ENCODE measurements at regions not wholly inside any gene's neighbourhood (a gene's known extent, or its start where the extent isn't known, plus 50 kb on each side); places are given as distances from the start of the nearest gene placed in this dataset.

DNA sequence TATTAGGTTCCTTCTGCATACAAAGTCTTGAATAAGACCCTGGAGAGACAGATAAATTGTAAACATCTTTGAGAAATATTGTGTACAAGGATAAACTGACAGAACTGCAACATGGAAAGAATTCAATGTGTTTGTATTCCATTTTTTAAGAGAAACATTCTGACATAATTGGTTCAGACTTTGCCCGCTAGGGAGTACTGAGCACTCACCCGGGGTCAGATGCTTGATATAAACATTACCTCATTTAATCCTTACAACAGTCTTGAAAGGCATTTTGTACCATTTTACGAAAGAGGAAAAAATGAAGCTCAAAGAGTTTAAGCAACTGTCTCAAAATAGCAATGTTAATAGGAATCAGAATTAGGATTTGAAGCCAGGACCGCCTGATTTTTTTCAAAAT is 416.7 kb upstream of the CRIM1 start:
- TF ChIP-seq EZH2 (IDR thresholded peaks at IDR 0.05) (no peak), EZH2phosphoT487 (IDR thresholded peaks at IDR 0.05) (no peak)
- TF ChIP-seq, protein P1, sequence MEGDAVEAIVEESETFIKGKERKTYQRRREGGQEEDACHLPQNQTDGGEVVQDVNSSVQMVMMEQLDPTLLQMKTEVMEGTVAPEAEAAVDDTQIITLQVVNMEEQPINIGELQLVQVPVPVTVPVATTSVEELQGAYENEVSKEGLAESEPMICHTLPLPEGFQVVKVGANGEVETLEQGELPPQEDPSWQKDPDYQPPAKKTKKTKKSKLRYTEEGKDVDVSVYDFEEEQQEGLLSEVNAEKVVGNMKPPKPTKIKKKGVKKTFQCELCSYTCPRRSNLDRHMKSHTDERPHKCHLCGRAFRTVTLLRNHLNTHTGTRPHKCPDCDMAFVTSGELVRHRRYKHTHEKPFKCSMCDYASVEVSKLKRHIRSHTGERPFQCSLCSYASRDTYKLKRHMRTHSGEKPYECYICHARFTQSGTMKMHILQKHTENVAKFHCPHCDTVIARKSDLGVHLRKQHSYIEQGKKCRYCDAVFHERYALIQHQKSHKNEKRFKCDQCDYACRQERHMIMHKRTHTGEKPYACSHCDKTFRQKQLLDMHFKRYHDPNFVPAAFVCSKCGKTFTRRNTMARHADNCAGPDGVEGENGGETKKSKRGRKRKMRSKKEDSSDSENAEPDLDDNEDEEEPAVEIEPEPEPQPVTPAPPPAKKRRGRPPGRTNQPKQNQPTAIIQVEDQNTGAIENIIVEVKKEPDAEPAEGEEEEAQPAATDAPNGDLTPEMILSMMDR (IDR thresholded peaks at IDR 0.05): no peak

Measured in neural progenitor cell (in vitro differentiated cells).